Transverse colon (tissue), 4 donors: ENCODE measurements at regions not wholly inside any gene's neighbourhood (a gene's known extent, or its start where the extent isn't known, plus 50 kb on each side); places are given as distances from the start of the nearest gene placed in this dataset.

Experiments used
- DNase-seq: peaks from one replicate; pipeline ENCODE4 v3.0.0-alpha.2; 2019
- H3K27ac ChIP-seq, 4 donors: fragments of 200-600 bp; sonication (generic); 2 replicates each; pipeline ENCODE4 v1.5.1; 2016 to 2018; ENCODE audit warnings: inconsistent platforms in 4 of 4
- H3K27me3 ChIP-seq: fragments of 200-600 bp; sonication (generic); 2 replicates; pipeline ENCODE4 v1.5.1; 2017; ENCODE audit warnings: inconsistent platforms
- H3K36me3 ChIP-seq, 4 donors: fragments of 200-600 bp; sonication (generic); 2 replicates each; pipeline ENCODE4 v1.5.1; 2017 to 2019; ENCODE audit warnings: inconsistent platforms in 4 of 4
- H3K4me1 ChIP-seq, 4 donors: fragments of 200-600 bp; sonication (generic); 2 replicates each; pipeline ENCODE4 v1.5.1; 2017 to 2020; ENCODE audit warnings: inconsistent platforms in 4 of 4
- H3K4me3 ChIP-seq, 4 donors: fragments of 200-600 bp; sonication (generic); 1 replicate in 1 of 4; 2 replicates in 3 of 4; pipeline versions ENCODE4 v1.5.1 to v1.6.1; 2017 to 2019; ENCODE audit warnings: inconsistent platforms in 4 of 4
- H3K9me3 ChIP-seq, 2 donors: fragments of 200-600 bp; sonication (generic); 2 replicates each; pipeline ENCODE4 v1.5.1; 2017 to 2019; ENCODE audit warnings: inconsistent platforms in 2 of 2
- EP300 ChIP-seq: sonication (generic); formaldehyde crosslinking; IDR thresholded peaks from one replicate; pipeline ENCODE4 v1.6.1; 2017; ENCODE audit warnings: antibody characterized with exemption, low read depth
- POLR2A ChIP-seq: fragments of 450-650 bp; IDR thresholded peaks from one replicate; pipeline ENCODE4 v1.6.1; 2016; ENCODE audit warnings: antibody characterized with exemption, mild to moderate bottlenecking, moderate library complexity
- POLR2AphosphoS5 ChIP-seq, 3 donors: sonication (generic); formaldehyde crosslinking; IDR thresholded peaks; one replicate each; pipeline ENCODE4 v1.6.1; 2016; ENCODE audit warnings: antibody characterized with exemption in 3 of 3
- WGBS, 2 donors: methylation state at CpG; one replicate each; pipeline ENCODE4 v1.1.5; 2018; ENCODE audit warnings: low coverage in 1 of 2; 5-methylcytosine and 5-hydroxymethylcytosine counted together
- in situ Hi-C, 4 donors: fragments of 200-750 bp; cut with MboI; loops; one replicate each; pipeline versions ENCODE4 v1.15.0 to v1.15.1; 2017; ENCODE audit warnings: low sequenced_read_pairs in 3 of 4, low pct_ligation_motif_present in 1 of 4, low pct_unique_long_range_greater_than_20kb in 1 of 4
- intact Hi-C: fragments of 100-400 bp; cut with DNase I; formaldehyde crosslinking; loops from one replicate; pipeline ENCODE4 v1.15.1; 2023; ENCODE audit warnings: low total_unique reads
- TF ChIP-seq, protein P1 (sequence below), 5 experiments: fragments of 200-600 bp in 3 of 5; fragments of 450-650 bp in 2 of 5; sonication (generic) in 3 of 5; IDR thresholded peaks; 1 replicate in 2 of 5; 2 replicates in 3 of 5; pipeline ENCODE4 v1.5.1; 2016 to 2017; ENCODE audit warnings: antibody characterized with exemption in 5 of 5, inconsistent platforms in 3 of 5, mild to moderate bottlenecking in 2 of 5, moderate library complexity in 1 of 5

- Histone ChIP-seq H3K4me3 (no peak overlapping the region), H3K4me1 (no peaks in the 10 kb centered on the region), H3K27me3 (no peaks in the 10 kb centered on the region), H3K36me3 (no peaks in the 10 kb centered on the region), H3K27ac (no peak overlapping the region), H3K9me3 (no peaks in the 10 kb centered on the region)
- no peak for DNase-seq
- in situ Hi-C loops (no loop called here), intact Hi-C loops (no loop called here)
- no peak for TF ChIP-seq POLR2AphosphoS5 (IDR thresholded peaks at IDR 0.05)
- TF ChIP-seq POLR2A = no peak
- no peak for TF ChIP-seq EP300
- TF ChIP-seq, protein P1, sequence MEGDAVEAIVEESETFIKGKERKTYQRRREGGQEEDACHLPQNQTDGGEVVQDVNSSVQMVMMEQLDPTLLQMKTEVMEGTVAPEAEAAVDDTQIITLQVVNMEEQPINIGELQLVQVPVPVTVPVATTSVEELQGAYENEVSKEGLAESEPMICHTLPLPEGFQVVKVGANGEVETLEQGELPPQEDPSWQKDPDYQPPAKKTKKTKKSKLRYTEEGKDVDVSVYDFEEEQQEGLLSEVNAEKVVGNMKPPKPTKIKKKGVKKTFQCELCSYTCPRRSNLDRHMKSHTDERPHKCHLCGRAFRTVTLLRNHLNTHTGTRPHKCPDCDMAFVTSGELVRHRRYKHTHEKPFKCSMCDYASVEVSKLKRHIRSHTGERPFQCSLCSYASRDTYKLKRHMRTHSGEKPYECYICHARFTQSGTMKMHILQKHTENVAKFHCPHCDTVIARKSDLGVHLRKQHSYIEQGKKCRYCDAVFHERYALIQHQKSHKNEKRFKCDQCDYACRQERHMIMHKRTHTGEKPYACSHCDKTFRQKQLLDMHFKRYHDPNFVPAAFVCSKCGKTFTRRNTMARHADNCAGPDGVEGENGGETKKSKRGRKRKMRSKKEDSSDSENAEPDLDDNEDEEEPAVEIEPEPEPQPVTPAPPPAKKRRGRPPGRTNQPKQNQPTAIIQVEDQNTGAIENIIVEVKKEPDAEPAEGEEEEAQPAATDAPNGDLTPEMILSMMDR (IDR thresholded peaks at IDR 0.05) = no peak
- WGBS, 2 donors = 68 to 88% methylated on average over 2 to 3 of the region's 3 CpGs
Observed at GRCh38 chr3:98644168-98644567, 50.8 kb upstream of the CPOX start.

DNA sequence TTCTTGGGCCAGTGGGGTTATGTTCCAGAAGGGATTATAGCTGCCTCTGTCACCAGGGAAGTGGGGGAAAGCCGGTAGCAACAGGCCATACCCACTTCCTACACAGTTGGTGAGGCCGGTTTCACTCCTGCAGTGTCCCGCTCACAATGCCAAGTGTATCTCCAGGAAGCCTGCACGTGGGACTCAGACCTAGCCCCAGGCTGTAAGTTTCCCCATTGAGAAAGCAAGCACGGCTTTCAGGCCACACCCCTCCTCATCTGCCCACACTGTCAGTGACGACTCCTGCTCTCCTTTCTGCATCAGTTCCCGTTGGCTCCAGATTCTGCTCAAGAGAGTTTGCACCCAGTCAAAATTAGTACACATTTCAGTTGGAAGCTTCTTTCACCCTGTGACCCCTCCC lies 51.6 kb upstream of the CPOX start:
- no peaks in the 10 kb centered on the region for H3K9me3 ChIP-seq
- no peaks in the 10 kb centered on the region for H3K27me3 ChIP-seq
- no peak for TF ChIP-seq POLR2A
- TF ChIP-seq POLR2AphosphoS5 (IDR thresholded peaks at IDR 0.05) = no peak
- TF ChIP-seq, protein P1 (IDR thresholded peaks at IDR 0.05) = no peak
- no peak for TF ChIP-seq EP300
- no peaks in the 10 kb centered on the region for H3K4me1 ChIP-seq
- DNase-seq = no peak
- in situ Hi-C loops (no loop called here), intact Hi-C loops (no loop called here)
- no peaks in the 10 kb centered on the region for H3K36me3 ChIP-seq
- no peak overlapping the region for H3K27ac ChIP-seq
- no peak overlapping the region for H3K4me3 ChIP-seq
- WGBS, 2 donors = 20 to 71% methylated on average over 1 to 7 of the region's 7 CpGs

GRCh38 chr3:98646680-98647079 lies 53.3 kb upstream of the CPOX start:
- no peaks in the 10 kb centered on the region for H3K4me1 ChIP-seq
- H3K4me3 ChIP-seq = no peak overlapping the region
- H3K27ac ChIP-seq = no peak overlapping the region
- WGBS, 2 donors = 51 to 59% methylated on average over 2 of the region's 2 CpGs
- intact Hi-C loops = no loop called here
- no peaks in the 10 kb centered on the region for H3K36me3 ChIP-seq
- in situ Hi-C loops = no loop called here
- no peaks in the 10 kb centered on the region for H3K27me3 ChIP-seq
- no peaks in the 10 kb centered on the region for H3K9me3 ChIP-seq
- TF ChIP-seq POLR2A = no peak
- no peak for TF ChIP-seq POLR2AphosphoS5 (IDR thresholded peaks at IDR 0.05)
- TF ChIP-seq, protein P1 (IDR thresholded peaks at IDR 0.05) = no peak
- TF ChIP-seq EP300 = no peak
- DNase-seq = no peak

GRCh38 chr3:98647197-98647596 lies 53.8 kb upstream of the CPOX start:
- in situ Hi-C loops = no loop called here
- DNase-seq = no peak
- Histone ChIP-seq H3K4me1 (no peaks in the 10 kb centered on the region), H3K4me3 (no peak overlapping the region), H3K36me3 (no peaks in the 10 kb centered on the region), H3K27ac (no peak overlapping the region), H3K27me3 (no peaks in the 10 kb centered on the region), H3K9me3 (no peaks in the 10 kb centered on the region)
- TF ChIP-seq POLR2AphosphoS5 (IDR thresholded peaks at IDR 0.05) = no peak
- TF ChIP-seq, protein P1 (IDR thresholded peaks at IDR 0.05) = no peak
- no peak for TF ChIP-seq POLR2A
- TF ChIP-seq EP300 = no peak
- WGBS, 2 donors = 53 to 80% methylated on average over 2 to 4 of the region's 4 CpGs
- intact Hi-C loops = no loop called here
